NCI-H2196 (cell line): ENCODE measurements at regions not wholly inside any gene's neighbourhood (a gene's known extent, or its start where the extent isn't known, plus 50 kb on each side); places are given as distances from the start of the nearest gene placed in this dataset.

Experiments used
- DNase-seq: peaks from one replicate; lab custom pipeline; 2025; ENCODE audit not compliant: unreplicated experiment; lab: John Stamatoyannopoulos, UW

DNA sequence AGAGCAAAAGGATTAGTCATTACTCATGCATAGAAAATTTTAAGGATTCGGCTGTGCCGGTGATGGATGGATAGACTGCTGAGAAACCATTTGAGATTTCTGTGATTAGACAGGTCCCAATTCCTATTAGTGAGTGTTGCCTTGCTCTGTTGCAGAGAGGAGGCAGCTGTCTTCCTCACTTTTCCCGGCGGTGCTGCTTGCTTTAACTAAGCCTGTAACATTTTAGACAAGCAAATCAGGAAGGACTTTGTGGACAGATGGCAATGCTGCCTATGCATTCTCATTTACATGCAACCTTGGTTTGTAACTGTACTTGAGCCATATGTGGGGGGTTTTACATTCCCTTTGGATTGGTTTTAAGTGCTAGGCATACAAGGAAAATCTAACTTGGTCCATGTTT, 1176.3 kb downstream of the CDH18 start:
- DNase-seq: no peak

DNA sequence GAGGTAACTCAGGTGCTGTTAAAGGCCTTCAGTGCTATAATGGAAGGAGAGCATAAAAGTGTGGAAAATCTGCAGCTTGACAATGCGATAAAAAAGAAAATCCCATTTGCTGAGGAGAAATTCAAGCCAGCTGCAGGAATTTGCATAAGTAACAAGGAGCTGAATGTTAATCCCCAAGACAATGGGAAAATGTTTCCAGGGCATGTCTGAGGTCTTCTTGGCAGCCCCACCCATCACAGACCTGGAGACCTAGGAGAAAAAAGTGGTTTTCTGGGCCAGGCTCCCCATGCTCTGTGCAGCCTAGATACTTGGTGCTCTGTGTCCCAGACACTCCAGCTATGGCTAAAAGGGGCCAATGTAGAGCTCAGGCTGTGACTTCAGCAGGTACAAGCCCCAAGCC, 1159.6 kb downstream of the CDH18 start:
- DNase-seq: no peak

DNA sequence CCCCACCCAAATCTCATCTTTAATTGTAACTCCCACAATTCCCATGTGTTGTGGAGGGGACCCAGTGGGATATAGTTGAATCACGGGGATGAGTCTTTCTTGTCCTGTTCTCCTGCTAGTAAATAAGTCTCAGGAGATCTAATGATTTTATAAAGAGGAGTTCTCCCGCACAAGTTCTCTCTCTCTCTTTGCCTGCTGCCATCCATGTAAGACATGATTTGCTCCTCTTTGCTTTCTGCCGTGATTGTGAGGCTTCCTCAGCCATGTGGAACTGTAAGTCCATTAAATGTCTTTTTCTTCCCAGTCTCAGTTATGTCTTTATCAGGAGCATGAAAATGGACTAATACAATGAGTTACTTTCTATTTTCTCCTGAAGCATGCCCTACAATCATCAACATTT, 1158.5 kb downstream of the CDH18 start:
- no peak for DNase-seq

DNA sequence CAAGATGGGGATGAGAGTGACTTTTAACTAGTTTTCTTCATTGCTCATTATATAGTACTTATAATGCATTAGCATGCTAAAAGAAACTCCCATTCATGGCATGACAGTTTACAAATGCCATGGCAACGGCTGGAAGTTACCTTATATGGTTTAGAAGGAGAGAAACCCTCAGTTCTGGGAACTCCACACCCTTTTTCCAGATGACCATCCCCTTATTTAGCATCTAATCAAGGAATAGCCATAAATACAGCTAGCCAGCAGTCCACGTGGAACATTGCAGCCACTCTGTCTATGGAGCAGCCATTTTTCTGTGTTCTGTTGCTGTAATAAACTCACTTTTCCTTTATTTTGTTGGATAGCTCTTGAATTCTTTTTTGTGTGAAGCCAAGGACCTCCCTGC, 1137.8 kb downstream of the CDH18 start:
- DNase-seq: no peak

DNA sequence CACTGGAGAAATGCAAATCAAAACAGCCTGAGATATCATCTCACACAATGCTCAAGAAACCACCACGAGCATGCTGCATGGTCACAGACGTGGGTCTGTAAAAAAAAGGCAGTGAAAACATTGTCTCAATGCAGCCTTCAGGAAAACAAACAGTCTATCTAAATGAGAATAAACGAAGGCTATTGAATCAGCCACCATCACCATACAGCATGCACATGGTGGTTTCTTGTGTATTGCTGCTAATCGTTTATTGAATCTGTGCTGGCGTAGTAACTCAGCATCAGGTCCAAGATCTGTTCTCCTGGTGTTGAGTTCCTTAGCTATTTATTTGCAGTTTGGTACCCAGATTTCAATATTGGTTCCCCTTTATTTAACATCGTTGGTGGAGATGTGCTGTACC, 1115.0 kb downstream of the CDH18 start:
- no peak for DNase-seq

DNA sequence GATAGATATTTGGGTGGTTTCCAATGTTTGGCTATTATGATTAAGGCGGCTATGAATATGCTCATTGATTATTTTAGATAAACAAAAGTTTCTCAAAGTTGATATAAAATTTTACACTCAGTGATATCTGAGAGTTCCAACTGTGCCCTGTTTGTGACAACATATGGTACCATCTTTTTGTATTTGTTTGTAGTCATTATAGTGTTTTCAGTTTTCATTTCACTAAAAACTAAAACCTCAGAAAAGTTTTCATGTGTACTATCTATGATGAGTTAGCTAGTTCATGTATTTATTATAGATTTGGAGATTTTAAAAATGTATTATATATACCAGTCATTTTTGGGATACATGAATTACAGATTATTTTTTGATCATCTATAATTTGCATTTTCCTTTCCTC, 1111.4 kb downstream of the CDH18 start:
- DNase-seq: no peak

DNA sequence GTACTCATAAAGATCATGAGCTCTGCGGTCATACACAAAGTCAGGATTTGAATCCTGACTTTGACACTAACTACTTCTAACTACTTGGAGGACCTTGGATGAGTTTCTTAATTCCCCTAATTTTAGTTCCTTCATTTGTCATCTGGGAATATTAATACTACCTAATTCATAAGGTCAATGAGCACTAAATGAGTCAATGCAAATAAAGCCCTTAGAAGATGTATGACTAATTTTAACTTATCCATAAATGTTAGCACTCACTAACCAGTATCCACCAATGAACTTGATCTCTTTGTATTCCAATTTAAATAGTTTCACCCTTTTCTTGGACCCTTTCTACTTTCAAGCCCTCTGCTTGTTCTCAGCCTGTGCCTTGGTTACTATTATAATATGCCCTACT, 1106.4 kb downstream of the CDH18 start:
- DNase-seq: no peak

DNA sequence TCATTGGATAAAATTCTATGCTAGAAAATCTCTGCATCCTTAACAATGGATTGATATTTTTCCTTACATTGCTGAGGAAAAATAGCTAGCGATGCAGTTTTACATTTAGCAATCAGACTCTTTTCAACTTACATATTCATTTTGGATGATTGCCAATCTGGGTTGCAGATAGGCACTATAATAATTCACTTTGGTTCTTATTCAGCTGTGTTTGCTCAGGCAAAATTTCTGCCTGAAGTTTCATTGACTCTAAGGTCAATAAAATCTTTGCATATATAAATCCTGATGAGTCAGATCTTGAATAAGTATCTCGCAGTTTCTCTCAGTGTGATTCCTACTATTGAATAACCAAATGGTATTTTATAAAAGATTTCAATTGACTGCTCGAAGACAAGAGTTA, 1105.8 kb downstream of the CDH18 start:
- DNase-seq: no peak

DNA sequence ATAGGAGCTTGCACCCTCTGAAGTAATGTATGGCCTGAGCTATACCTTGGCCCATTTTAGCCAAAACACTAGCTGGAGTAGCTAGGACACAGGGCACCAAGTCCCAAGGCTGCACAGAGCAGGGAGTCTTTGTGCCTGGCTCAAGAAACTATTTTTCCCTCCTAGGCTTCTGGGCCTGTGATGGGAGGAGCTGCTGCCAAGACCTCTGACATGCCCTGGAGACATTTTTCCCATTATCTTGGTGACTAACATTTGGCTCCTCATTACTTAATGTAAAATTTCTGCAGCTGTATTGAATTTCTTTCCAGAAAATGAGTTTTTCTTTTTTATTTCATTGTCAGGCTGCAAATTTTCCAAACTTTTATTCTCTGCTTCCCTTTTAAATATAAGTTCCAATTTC, 1099.2 kb downstream of the CDH18 start:
- DNase-seq: no peak

DNA sequence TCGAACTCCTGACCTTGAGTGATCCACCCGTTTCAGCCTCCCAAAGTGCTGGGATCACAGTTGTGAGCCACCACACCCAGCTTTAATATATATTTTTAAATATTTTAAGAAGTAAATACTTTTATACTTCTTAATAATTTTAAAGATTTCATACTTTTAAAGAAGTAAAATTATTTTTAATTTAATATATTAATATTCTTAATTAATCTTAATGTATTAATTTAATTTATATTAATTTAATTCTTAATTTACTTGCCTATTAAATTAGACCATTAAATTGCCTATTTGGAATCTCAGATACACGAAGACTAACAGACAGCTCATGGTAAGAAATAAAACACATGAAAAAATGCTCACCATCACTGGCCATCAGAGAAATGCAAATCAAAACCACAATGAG, 1087.4 kb downstream of the CDH18 start:
- DNase-seq: no peak

DNA sequence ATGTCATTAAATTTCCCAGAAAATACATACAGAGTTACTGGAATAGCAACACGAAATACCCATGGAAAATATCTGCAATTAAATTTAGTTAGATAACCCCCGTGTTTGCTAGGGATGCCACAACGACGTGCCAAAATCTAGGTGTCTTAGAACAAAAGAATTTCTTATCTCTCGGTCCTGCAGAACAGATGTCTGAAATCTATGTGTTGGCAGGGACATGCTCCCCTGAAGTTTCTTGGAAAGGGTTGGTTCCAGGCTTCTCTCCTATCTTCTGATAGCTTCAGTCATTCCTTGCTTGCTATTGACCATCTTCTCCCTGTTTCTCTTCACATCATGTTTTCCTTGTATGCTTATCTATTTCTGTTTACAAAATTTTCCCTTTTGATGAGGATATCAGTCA, 1067.0 kb downstream of the CDH18 start:
- no peak for DNase-seq

DNA sequence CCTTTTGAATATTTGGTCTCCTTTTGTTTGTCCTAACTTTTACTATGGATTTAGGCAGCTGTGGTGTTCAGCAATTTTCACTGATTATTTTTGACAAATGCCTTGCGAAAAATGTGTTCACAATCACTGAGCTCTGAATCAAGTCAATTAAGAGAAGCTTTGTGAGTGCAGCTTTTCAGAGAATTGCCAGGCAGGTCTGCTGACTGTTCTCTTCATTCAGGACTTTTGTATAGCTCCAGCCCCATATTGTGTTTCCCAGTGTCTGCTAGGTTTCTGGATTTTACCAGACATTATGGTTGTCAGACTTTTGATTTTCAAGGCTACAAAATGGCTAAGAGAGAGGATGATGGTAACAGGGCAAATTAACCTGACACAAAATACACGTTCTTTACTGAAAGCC, 1055.9 kb downstream of the CDH18 start:
- DNase-seq: no peak

DNA sequence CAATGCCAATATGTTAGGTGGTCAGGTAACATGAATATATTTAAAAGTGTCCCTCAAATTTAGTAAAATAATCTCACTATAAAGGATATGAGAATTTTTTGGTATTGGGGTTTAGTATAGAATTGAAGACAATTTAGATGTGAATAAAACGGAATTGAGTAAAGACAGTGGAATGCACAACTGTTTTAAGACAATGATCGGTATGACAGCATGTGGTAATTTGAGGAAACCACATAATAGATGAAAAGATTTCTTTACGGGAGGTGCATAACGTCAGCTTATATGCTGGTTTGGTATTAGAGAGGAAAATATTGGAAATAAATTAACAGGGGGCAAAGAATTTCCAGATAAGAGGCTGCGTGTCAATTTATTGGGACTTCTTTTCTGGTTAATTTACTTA, 1043.2 kb downstream of the CDH18 start:
- DNase-seq: no peak

DNA sequence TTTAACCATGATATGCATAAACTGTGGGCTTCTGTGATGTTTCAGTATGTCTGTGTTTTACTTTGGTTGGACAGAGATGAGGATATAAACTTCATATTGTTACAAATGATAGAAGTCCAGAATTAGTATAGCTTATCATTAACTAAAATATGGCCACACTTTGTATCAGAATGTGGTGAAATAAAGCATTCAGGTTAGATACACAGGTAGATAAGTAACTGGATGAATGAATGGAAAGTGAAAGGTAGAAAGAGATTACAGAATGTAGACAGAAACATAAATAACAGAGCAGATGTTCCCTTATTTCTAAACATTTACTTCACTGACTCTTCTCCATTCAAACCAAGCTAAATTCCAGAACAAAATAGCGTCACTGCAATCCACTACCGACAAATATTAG, 1033.8 kb downstream of the CDH18 start:
- DNase-seq: no peak

DNA sequence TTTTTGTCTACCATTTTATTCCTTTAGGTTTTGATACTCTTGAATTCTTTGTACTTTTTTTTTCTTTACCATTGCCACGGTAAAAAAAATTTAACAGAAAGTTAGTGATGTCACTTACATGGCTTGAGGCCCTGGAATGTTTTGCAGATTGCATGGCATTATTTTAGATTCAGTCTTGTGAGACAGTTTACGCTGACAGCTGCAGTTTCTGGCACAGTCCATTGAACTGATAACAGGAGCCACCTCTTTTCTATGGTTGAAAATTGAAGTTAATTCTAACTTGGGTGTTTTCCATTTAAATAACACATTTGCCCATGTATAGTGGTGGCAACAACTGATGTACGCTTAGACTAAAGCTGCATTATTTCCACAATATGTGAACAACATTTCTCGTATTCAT, 1028.5 kb downstream of the CDH18 start:
- DNase-seq: no peak

DNA sequence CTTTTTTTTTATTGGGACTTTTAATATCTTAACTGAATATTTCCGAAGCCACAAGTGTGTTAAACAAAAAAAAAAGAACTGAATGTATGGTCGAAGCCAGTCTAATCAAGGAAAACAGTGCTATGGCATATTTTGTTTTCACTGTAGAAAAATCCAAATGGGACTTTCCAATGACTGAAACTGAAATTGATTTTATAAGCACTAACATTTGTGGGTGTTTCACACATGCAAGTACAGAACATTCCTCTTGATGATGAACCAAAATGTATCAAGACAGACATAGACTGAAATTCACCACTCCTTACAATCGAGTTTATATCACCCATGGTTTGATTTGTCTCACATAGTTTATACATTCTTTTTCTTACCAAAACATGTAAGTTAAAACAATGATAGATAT, 1026.8 kb downstream of the CDH18 start:
- no peak for DNase-seq

DNA sequence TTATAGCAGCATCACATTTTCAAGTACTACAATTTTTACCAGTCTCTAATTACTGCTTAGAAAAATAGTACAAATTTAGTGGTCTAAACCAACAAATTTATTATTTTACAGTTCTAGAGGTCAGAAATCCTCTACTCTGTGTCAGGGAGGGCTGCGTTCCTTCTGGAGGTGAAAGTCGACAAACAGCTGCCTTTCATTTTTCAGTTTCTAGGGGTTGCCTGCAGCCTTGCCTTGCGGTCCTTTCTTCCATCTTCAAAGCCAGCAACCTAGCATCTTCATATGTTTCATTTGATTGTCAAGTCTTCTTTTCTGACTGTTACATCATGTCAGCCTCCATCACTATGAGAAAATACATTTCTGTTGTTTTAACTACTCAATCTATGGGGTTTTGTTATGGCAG, 1022.1 kb downstream of the CDH18 start:
- no peak for DNase-seq

DNA sequence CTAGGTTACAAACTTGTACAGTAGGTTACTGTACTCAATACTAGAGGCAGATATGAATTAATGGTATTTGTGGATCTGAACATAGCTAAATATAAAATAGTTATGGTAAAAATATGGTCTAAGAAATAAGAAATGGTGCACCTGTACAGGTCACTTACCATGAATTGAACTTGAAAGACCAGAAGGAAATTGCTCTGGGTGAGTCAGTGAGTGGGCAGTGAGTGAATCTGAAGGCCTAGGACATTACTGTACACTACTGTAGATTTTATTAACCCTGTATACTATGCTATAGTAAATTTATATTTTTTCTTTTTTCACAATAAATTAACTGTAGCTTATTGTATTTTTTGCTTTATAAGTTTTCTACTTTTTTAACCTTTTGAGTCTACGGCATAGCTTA, 1020.4 kb downstream of the CDH18 start:
- DNase-seq: no peak

DNA sequence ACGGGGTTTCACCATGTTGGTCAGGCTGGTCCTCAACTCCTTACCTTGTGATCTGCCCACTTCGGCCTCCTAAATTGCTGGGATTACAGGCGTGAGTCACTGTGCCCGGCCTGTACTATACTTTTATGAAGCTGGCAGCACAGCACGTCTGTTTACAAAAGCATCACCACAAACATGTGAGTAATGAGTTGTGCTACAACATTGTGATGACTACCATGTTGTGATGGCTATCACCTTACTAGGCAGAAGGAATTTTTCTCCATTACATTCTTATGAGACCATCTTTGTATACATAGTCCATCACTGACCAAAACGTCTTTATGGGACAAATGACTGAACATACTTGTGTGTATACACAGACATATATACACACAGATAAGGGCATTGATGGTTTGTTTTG, 1019.0 kb downstream of the CDH18 start:
- no peak for DNase-seq

DNA sequence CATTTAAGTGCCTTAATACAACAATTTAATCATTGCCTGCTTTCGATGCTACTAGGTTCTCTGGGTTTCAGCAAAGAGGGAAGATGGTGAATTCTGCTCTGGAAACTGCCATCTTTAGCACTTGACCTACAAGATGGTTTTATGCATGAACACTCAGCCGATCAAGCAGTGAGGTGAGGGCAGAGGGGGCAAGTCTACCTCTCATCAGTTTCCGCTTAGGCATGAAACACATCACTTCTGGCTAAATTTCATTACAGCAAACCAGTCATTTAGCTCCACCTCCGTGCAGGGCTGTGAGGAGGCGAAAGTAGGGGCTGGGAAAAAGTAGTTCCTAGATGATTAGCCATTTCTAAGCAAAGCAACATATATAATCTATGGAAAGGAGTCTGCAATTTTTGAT, 1018.0 kb downstream of the CDH18 start:
- DNase-seq: no peak

DNA sequence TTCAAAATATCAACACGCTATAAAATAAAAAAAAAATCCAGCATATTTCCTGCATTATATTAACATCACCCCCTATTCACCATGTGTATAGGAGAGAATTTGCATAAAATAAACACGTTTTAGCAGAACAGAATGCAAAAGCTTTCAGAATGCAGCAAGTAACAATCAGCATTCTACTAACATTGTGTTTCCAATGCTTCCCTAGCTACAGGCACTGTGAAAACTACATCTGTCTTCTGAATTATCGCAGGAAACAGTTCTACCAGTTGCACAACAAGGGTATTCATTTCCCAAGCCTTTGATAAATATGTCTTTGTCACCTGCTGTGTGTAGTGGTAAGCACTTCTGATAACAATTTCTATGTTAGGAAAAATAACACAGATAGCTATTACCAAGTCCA, 1015.8 kb downstream of the CDH18 start:
- DNase-seq: no peak

DNA sequence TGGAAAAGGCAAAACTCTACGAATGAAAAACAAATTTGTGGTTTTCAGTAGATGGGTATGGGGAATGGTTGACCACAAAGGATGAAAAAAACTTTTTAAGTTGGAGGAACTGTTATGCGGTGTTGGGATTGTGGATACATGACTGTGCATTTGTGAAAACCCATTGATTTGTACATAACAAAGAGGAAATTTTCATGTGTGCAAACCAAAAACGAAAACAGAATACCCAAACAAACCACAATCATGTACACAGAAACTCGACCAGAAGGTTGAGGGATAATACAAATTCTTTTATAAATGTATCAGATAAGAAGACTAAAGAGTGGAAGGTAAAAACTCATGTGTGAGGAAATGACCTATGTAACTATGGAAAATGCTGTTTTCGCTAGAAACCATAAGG, 1012.4 kb downstream of the CDH18 start:
- DNase-seq: no peak

DNA sequence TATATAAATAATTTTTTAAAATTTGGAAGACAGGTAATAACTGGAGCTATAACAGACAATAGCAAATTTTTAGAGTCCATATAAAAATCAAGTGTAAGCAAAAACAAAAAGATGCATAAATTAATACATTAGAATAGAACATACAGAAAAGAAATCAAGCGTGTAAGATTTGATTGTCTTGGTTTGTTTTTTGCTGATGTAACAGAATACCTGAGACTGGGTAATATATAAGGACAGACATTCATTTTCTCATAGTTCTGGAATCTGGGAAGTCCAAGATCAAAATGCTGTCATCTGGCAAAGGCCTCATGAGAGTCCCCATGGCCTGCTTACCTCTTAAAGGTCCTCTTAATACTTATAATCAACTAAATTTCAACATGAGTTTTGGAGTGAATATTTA, 1010.1 kb downstream of the CDH18 start:
- DNase-seq: no peak

DNA sequence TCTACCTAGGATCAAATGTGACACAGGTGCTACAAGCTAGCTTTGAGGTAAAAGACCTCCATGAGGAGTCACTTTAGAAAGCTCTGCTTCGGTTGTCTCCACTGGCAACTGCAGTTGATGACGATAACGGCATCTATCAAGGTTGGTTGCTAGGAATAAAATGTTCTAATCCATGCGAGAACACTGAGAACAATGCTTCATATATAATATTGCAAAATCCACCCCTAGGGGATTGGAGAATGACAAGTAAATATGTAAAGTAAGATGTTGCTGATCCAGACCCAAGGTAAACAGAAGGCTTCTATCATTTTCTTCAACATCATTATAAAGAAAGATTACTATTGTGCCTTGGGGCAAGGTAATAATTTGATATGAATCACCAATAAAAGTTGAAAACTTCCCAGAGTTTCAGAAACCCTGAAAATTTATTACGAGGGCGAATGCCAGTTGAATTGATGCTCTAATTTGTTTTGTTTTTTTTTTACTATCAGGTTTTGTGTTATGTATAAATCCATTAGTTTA, 1003.4 kb downstream of the CDH18 start:
- no peak for DNase-seq
